ENCODE measurements at regions not wholly inside any gene's neighbourhood (a gene's known extent, or its start where the extent isn't known, plus 50 kb on each side); places are given as distances from the start of the nearest gene placed in this dataset.

DNA sequence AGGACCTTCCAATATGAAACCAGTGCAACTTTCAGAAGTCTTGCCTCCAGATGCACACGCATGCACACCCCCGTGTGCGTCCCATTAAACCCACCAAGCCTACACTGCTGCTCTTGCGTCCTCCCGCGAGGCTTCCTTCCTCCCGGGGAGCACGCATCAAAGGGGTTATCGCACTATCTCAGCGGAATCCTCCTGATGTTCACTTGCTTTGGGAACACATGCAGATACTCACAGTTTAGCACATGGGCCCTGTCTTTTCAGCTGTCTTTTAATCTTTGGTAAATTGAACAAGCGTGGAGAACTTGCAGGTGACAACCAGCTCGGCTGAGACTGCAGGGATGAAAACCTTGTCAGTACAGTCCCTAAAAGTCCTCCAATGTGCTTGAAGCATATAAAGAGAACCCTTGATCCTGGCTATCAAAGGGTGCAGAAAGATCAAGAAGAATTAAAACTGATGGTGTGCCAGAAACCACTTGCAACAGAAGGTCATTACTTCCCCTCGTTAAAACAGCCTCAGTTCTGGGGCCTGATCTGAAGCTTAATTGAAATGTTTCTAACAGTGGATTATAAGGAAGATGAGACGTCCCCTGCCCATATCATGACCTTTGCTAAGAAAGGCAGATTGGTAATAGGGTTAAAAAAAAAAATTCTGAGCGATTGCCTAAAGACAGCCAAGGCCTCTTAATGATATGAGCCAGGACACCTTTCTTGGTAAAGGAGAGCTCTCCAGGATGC is 149.4 kb upstream of the LMO4 start:
- no peaks in the 10 kb centered on the region for H3K36me3 ChIP-seq (ENCODE audit: control insufficient read depth, insufficient read depth, low read length, severe bottlenecking)
- no peak overlapping the region for H3K9ac ChIP-seq (ENCODE audit: low read length)
- DNase-seq (ENCODE audit: low read depth), result no peak
- H3K4me1 ChIP-seq (ENCODE audit: control insufficient read depth, insufficient read depth, low read length), result peaks cover 4% of the 10 kb centered on the region
- H3K4me3 ChIP-seq (ENCODE audit: low read length), result no peak overlapping the region
- H3K27me3 ChIP-seq (replicated peaks; ENCODE audit: control insufficient read depth, insufficient read depth, low read length), result peaks cover 5% of the 10 kb centered on the region
- no peaks in the 10 kb centered on the region for H3K9me3 ChIP-seq (ENCODE audit: control insufficient read depth, low read length)

DNA sequence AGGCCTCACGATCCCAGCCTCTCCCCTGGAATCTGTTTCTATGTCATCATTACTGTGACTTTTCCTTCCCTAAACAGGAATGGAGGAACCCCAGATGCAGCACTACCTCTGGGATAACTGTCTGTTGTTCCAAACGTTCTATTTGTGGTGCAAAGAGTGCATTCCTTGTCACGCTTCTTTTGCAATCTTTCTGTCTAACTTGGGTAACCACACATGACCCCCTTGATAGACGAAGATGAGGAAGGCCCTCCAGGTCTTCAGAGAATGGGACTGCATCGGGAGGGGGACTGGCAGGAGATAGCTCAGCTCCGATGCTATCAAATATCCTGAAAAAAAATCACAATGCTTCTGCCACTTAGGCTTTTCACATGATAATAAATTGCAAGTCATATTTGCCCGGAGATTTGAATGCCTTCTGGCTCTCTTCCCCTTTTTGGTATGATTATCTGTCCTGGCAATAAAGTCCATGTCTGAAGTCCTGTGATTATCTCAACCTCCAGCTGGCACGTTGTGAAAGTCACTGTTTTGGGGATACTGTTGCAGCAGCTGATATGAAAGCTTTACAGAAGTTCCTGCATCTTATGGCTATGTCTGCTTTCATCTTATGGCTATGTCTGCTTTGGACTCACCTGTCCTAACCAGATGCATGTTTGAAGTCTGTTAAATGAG is 148.7 kb upstream of the LMO4 start:
- DNase-seq (ENCODE audit: low read depth), result no peak
- no peak overlapping the region for H3K4me3 ChIP-seq (ENCODE audit: low read length)
- no peaks in the 10 kb centered on the region for H3K36me3 ChIP-seq (ENCODE audit: control insufficient read depth, insufficient read depth, low read length, severe bottlenecking)
- H3K9ac ChIP-seq (ENCODE audit: low read length), result no peak overlapping the region
- H3K4me1 ChIP-seq (ENCODE audit: control insufficient read depth, insufficient read depth, low read length), result peaks cover 4% of the 10 kb centered on the region
- peaks cover 5% of the 10 kb centered on the region for H3K27me3 ChIP-seq (replicated peaks; ENCODE audit: control insufficient read depth, insufficient read depth, low read length)
- H3K9me3 ChIP-seq (ENCODE audit: control insufficient read depth, low read length), result no peaks in the 10 kb centered on the region

DNA sequence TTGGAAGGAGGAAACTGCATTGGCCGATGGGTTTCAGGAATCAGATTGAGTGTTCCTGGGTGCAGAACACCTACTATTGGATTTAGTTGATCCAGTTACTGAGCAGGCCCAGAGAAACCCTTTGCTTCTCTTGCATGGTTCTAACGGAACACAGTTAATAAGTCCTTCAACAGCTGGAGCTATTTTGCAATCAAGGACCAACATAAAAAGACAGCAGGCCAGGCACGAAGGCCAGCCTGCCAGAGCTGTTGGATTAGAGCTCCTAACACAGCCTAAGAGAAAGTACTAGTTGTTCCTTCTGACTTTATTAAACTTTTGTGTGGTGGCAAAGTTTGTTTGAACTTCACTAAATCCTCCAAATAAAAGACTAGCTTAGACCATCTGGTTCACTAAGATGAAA is 148.0 kb upstream of the LMO4 start:
- H3K4me1 ChIP-seq (ENCODE audit: control insufficient read depth, insufficient read depth, low read length), result peaks cover 4% of the 10 kb centered on the region
- no peak overlapping the region for H3K9ac ChIP-seq (ENCODE audit: low read length)
- no peak overlapping the region for H3K4me3 ChIP-seq (ENCODE audit: low read length)
- H3K9me3 ChIP-seq (ENCODE audit: control insufficient read depth, low read length), result no peaks in the 10 kb centered on the region
- H3K27me3 ChIP-seq (replicated peaks; ENCODE audit: control insufficient read depth, insufficient read depth, low read length), result peaks cover 5% of the 10 kb centered on the region
- no peaks in the 10 kb centered on the region for H3K36me3 ChIP-seq (ENCODE audit: control insufficient read depth, insufficient read depth, low read length, severe bottlenecking)
- DNase-seq (ENCODE audit: low read depth), result peak; percentile 11

DNA sequence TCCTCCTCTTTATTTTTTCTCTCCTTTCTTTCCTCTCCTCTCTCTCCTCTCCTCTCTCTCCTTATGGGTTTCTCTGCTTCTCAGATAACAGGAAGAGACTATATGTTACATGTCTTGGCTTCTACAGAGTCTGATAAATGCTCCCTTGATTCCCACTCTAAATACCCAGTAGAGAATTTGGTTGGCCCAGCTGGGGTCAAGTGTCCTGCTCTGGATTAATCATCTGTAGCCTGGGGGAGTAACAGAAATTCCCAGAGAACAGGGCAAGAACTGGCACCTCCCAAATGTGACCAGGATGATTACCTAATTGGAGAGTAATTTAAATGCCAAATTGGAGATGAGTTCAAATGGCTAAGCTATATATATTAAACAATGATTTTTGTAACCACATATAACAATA is 146.1 kb upstream of the LMO4 start:
- no peaks in the 10 kb centered on the region for H3K36me3 ChIP-seq (ENCODE audit: control insufficient read depth, insufficient read depth, low read length, severe bottlenecking)
- H3K9ac ChIP-seq (ENCODE audit: low read length), result no peak overlapping the region
- H3K9me3 ChIP-seq (ENCODE audit: control insufficient read depth, low read length), result no peaks in the 10 kb centered on the region
- no peak for DNase-seq (ENCODE audit: low read depth)
- no peak overlapping the region for H3K4me3 ChIP-seq (ENCODE audit: low read length)
- peaks cover 4% of the 10 kb centered on the region for H3K4me1 ChIP-seq (ENCODE audit: control insufficient read depth, insufficient read depth, low read length)
- peaks cover 5% of the 10 kb centered on the region for H3K27me3 ChIP-seq (replicated peaks; ENCODE audit: control insufficient read depth, insufficient read depth, low read length)

DNA sequence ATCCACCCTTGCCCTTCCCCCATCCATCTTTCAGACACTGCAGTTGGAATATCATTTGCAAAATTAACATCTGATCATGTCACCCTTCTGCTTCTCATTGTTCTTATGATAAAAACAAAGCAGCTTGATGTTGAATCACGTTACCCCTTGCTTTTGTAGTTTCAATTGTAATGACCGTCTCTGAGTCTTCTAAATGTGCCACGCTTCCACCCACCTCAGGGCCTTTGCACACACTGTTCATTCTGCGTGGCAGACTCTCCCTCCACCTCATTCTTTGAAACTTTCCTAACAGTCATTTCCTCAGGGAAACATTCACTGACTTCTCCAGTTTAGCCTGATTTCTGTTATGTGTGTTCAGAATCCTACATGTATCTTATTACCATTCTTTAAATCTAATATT is 143.6 kb upstream of the LMO4 start:
- H3K27me3 ChIP-seq (replicated peaks; ENCODE audit: control insufficient read depth, insufficient read depth, low read length), result no peaks in the 10 kb centered on the region
- no peak overlapping the region for H3K4me3 ChIP-seq (ENCODE audit: low read length)
- H3K9ac ChIP-seq (ENCODE audit: low read length), result no peak overlapping the region
- no peak for DNase-seq (ENCODE audit: low read depth)
- no peaks in the 10 kb centered on the region for H3K36me3 ChIP-seq (ENCODE audit: control insufficient read depth, insufficient read depth, low read length, severe bottlenecking)
- H3K4me1 ChIP-seq (ENCODE audit: control insufficient read depth, insufficient read depth, low read length), result peaks cover 4% of the 10 kb centered on the region
- H3K9me3 ChIP-seq (ENCODE audit: control insufficient read depth, low read length), result no peaks in the 10 kb centered on the region

DNA sequence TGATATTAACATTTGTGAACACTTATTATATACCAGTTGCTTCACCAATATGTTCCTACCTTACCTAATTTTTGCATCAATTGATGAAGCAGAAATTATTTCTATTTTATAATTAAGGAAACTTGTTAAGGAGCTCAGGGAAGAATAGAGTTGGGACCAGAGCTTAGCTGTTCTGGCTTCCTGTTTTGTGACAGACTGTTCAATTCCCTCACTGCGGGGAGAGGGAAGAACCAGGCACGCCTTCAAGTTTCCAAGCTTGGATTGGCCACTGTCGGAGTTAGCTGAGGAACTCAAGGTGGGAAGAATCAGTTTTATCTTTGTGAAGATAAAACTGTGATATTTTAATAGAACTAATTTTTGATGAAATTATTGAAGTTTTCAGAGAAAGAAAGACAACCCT is 142.3 kb upstream of the LMO4 start:
- no peaks in the 10 kb centered on the region for H3K36me3 ChIP-seq (ENCODE audit: control insufficient read depth, insufficient read depth, low read length, severe bottlenecking)
- H3K27me3 ChIP-seq (replicated peaks; ENCODE audit: control insufficient read depth, insufficient read depth, low read length), result no peaks in the 10 kb centered on the region
- no peaks in the 10 kb centered on the region for H3K9me3 ChIP-seq (ENCODE audit: control insufficient read depth, low read length)
- no peak overlapping the region for H3K4me3 ChIP-seq (ENCODE audit: low read length)
- no peaks in the 10 kb centered on the region for H3K4me1 ChIP-seq (ENCODE audit: control insufficient read depth, insufficient read depth, low read length)
- H3K9ac ChIP-seq (ENCODE audit: low read length), result no peak overlapping the region
- no peak for DNase-seq (ENCODE audit: low read depth)

DNA sequence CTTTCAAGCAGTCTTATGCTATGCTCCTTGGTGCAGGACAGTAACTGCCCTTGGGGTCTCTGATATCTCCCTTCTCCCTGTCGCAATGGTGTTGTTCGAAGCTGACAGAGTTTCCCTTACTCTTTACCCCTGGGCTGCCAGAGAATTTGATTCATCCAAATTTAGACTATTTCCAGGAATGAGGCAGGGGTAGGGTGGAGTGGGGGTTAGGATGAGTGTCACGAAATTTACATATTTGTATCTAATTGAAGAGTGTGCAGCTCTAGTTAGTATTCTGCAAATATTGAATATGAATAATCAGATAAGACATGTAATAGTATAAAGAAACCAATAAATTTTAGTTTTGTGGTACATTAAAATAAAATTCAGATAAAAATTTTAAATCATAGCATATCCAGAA is 140.0 kb upstream of the LMO4 start:
- Histone ChIP-seq H3K4me1 (ENCODE audit: control insufficient read depth, insufficient read depth, low read length) (no peaks in the 10 kb centered on the region), H3K9ac (ENCODE audit: low read length) (no peak overlapping the region), H3K9me3 (ENCODE audit: control insufficient read depth, low read length) (no peaks in the 10 kb centered on the region), H3K4me3 (ENCODE audit: low read length) (no peak overlapping the region), H3K36me3 (ENCODE audit: control insufficient read depth, insufficient read depth, low read length, severe bottlenecking) (no peaks in the 10 kb centered on the region), H3K27me3 (replicated peaks; ENCODE audit: control insufficient read depth, insufficient read depth, low read length) (peaks cover 3% of the 10 kb centered on the region)
- no peak for DNase-seq (ENCODE audit: low read depth)

DNA sequence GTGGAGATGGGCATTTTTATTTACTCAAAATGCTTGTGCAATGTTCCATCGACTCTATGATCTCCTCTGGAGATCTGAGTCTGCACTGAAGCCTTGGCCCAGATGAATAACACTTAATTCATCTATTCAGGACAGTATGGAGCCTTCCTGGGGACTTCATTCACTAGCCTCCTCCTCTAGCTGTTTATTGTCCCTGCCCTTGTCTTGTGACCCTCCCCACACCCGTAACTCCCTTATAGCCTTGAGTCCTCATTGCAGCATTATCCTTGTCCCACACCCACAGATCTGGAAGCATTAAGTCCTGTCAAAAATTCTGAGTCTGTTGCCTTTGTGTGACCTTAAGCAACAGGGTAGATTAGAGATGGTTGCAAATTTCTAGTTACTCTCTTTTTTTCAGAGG is 138.3 kb upstream of the LMO4 start:
- Histone ChIP-seq H3K27me3 (replicated peaks; ENCODE audit: control insufficient read depth, insufficient read depth, low read length) (peaks cover 3% of the 10 kb centered on the region), H3K4me1 (ENCODE audit: control insufficient read depth, insufficient read depth, low read length) (no peaks in the 10 kb centered on the region), H3K4me3 (ENCODE audit: low read length) (no peak overlapping the region), H3K9ac (ENCODE audit: low read length) (no peak overlapping the region), H3K36me3 (ENCODE audit: control insufficient read depth, insufficient read depth, low read length, severe bottlenecking) (no peaks in the 10 kb centered on the region), H3K9me3 (ENCODE audit: control insufficient read depth, low read length) (peaks cover 14% of the 10 kb centered on the region)
- no peak for DNase-seq (ENCODE audit: low read depth)

DNA sequence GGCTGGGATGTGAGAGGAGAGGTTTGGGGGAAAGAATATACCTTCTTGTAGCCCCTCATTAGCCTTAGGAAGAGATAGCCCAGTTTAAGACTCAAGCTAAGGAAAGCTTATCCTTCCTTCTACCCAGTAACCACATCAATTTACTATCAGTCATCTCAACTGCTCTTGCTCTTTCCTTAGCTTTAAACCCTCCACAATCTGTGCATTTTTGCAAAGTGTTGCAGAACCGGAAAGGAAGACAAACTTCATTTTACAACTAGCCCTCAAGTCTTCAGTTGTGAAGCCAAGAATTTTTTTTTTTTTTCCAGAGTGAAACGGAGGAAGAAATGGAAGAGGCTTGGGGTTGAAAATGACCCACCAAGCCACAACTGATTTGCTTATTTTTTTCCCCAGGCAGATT is 137.0 kb upstream of the LMO4 start:
- Histone ChIP-seq H3K4me1 (ENCODE audit: control insufficient read depth, insufficient read depth, low read length) (no peaks in the 10 kb centered on the region), H3K4me3 (ENCODE audit: low read length) (no peak overlapping the region), H3K9me3 (ENCODE audit: control insufficient read depth, low read length) (peaks cover 21% of the 10 kb centered on the region), H3K36me3 (ENCODE audit: control insufficient read depth, insufficient read depth, low read length, severe bottlenecking) (no peaks in the 10 kb centered on the region), H3K9ac (ENCODE audit: low read length) (no peak overlapping the region), H3K27me3 (replicated peaks; ENCODE audit: control insufficient read depth, insufficient read depth, low read length) (peaks cover 3% of the 10 kb centered on the region)
- DNase-seq (ENCODE audit: low read depth), result no peak

DNA sequence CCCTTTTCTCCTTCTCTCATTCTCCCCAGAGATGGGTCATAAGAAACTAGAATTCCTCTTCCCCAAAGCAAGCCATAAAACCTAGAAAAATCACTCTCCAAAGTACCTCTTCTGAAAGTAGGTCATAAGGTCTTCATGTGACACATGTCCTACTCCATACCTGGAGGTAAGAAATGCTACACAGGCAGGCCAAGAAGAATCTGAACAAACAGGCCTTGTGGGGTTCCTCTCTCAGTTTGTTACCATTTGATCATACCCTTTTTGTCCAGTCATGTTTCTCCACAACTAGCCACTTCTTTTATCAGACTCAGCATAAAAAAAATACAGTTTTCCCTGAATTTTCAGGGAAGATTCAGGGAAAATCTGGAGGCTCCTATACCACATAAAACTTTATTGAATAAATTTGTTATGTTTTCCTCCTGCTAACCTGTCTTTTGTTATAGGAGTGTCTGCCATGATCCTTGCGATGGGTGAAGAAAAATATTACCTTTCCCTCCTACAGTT is 134.4 kb upstream of the LMO4 start:
- H3K36me3 ChIP-seq (ENCODE audit: control insufficient read depth, insufficient read depth, low read length, severe bottlenecking), result no peaks in the 10 kb centered on the region
- no peak for DNase-seq (ENCODE audit: low read depth)

DNA sequence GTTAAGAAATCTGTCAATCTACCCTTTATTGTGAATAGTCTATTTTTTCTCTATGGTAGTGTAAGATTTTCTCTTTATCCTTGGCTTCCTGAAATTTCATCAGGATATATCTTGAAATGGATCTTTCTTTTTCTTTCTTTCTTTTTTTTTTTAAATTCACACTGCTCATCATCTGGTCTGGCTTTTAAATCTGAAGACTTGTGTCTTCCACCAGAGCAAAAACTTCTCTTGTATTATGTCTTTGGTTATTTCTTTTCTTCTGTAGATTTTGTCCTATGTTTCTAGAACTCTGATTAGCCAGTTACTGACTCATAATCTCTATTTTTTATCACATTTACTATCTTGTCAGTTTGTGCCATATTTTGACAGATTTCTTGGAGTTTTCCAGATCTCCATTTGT is 133.8 kb upstream of the LMO4 start:
- Histone ChIP-seq H3K9me3 (ENCODE audit: control insufficient read depth, low read length) (peaks cover 21% of the 10 kb centered on the region), H3K36me3 (ENCODE audit: control insufficient read depth, insufficient read depth, low read length, severe bottlenecking) (no peaks in the 10 kb centered on the region), H3K27me3 (replicated peaks; ENCODE audit: control insufficient read depth, insufficient read depth, low read length) (peaks cover 3% of the 10 kb centered on the region), H3K4me1 (ENCODE audit: control insufficient read depth, insufficient read depth, low read length) (no peaks in the 10 kb centered on the region), H3K4me3 (ENCODE audit: low read length) (no peak overlapping the region), H3K9ac (ENCODE audit: low read length) (no peak overlapping the region)
- DNase-seq (ENCODE audit: low read depth), result no peak

More for the DNA sequence above, 134.4 kb upstream of the LMO4 start:
- peaks cover 21% of the 10 kb centered on the region for H3K9me3 ChIP-seq (ENCODE audit: control insufficient read depth, low read length)
- no peaks in the 10 kb centered on the region for H3K4me1 ChIP-seq (ENCODE audit: control insufficient read depth, insufficient read depth, low read length)
- peaks cover 3% of the 10 kb centered on the region for H3K27me3 ChIP-seq (replicated peaks; ENCODE audit: control insufficient read depth, insufficient read depth, low read length)
- H3K4me3 ChIP-seq (ENCODE audit: low read length), result no peak overlapping the region
- no peak overlapping the region for H3K9ac ChIP-seq (ENCODE audit: low read length)

All from adipocyte (in vitro differentiated cells).